Stimulated activated CD8-positive, alpha-beta memory T cell treated with anti-CD3 and anti-CD28 coated beads, Interleukin-15, amount 100 ng/mL, for 1 hour (primary cell): ENCODE measurements at regions not wholly inside any gene's neighbourhood (a gene's known extent, or its start where the extent isn't known, plus 50 kb on each side); places are given as distances from the start of the nearest gene placed in this dataset.

ENCODE experiments used
- DNase-seq: peaks from one replicate; pipeline ENCODE4 v3.0.0-alpha.2; 2020; ENCODE audit warnings: low read depth

- no peak for DNase-seq
These were observed 57.5 kb downstream of the OSR1 start for GRCh38 chr2:19300961-19301360.

DNA sequence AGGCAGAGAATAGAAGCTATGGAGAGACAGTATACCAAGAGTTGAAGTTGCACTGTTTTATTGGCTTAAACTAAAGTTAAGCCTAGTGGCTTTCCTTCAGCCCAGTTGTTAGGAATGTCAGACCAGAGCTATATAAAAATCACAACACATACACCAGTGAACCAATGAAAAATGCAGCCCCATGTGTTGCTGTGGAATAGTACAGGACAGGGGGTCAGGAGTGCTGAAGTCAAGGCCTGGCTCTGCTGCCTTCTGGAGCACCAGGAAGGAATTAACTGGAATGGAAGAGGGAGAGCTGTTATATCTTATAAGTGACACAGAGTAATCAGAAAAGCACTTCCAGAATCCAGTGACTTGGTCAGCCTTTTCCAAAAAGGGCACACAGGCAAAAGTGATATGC lies 58.9 kb downstream of the OSR1 start:
- no peak for DNase-seq

GRCh38 chr2:19299032-19299431 lies 59.4 kb downstream of the OSR1 start:
- no peak for DNase-seq

DNA sequence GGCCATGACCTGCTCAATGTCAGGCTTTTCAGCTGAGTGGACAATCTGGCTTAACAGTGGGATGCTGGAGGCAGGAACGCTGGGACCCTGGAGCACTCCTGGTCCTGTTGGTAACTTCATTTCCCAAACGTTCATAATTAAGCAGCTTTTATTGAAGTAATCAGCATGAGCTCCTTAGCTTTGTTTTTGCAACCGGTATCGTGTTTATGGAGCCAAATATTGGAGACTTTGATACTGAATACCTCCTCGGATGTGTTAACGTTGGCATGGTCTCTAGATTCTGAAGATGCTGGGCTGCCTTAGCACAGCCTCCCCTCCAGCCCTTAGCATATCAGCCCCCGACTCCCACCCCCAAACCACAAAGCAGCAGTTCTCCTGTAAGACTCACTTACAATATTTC lies 60.7 kb downstream of the OSR1 start:
- no peak for DNase-seq

DNA sequence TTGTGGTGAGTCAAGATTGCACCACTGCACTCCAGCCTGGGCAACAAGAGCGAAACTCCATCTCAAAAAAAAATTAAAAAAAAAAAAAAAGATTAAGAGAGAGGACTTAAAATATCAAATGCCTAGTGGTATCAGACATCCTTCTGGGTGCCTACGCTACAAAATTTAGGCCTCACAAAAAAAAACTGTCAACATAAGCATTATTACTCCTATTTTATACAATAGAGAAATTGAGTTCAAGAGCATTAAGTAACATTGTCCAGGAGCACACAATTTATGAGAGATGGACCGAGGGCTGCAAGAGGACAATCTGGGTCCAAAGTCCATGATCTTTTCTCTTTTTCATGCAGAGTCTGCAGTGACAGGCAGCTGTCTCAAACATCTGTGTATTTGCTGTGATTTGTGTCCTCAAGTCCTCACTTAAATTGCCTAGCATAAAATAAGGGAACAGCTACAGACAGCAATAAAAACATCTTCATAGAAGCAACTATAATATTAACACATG lies 62.4 kb downstream of the OSR1 start:
- no peak for DNase-seq

- DNase-seq = no peak
These were observed 66.4 kb downstream of the OSR1 start for GRCh38 chr2:19292007-19292406.

GRCh38 chr2:19288291-19288690 lies 70.1 kb downstream of the OSR1 start:
- no peak for DNase-seq

GRCh38 chr2:19287324-19287723 lies 71.1 kb downstream of the OSR1 start:
- no peak for DNase-seq

GRCh38 chr2:19282305-19282704 lies 76.1 kb downstream of the OSR1 start:
- no peak for DNase-seq

DNA sequence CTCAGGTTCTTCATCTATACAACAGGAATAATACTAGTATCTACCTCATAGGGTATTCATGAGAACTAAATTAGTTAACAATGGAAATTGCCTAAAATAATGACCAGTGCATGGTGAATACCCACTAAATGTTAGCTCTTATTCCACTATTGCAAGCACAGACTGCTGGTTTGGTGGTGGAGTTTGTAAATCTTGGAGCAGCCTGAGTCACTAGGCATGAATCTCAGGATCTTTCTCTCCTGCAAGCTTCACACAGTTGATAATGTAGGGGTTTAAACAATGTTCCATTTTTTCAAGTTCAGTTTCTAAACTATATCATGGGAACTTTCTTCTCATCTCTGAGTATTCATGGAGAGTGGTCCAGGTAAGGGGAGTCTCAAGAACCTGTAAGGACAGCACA lies 84.0 kb downstream of the OSR1 start:
- DNase-seq = no peak

GRCh38 chr2:19272941-19273470 lies 85.4 kb downstream of the OSR1 start:
- DNase-seq = no peak

GRCh38 chr2:19272039-19272438 lies 86.4 kb downstream of the OSR1 start:
- no peak for DNase-seq

DNA sequence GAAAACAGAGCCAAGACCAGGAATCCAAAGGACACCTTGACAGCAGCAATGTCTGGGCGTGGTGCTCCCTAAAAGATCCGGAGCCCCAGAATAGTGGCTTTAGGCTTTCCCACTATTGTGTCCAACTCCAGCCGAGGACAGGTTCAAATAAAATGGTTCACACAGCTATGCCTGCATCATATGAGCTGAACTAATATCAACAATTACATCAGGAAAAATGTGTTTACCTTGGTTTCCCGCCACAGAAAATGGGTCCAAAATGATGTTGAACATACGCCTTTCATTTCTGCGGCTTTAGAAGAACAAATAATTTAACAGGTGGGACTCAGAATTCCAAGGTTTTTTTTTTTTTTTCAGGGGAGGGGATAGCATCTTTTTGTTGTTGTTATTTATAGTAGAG lies 93.6 kb downstream of the OSR1 start:
- DNase-seq = no peak

DNA sequence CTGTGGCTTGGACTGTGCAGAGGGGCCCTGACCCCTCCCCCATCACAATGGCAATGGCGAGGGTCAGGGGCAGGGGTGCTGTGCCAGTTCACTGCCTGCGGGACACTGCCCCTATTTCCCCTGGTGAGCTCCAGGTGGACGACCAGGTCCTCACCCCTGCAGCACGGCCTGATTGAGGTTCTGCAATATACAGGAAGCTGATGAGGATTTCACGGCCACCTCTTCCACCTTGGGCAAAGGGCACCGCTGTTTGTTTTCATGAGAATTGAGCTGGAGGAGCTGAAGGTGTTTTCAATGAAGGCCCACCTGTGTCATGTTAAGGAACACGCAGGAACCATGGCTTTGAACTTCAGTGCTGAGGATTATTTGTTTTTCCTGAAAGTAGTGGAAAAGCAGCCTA lies 96.3 kb downstream of the OSR1 start:
- no peak for DNase-seq

DNA sequence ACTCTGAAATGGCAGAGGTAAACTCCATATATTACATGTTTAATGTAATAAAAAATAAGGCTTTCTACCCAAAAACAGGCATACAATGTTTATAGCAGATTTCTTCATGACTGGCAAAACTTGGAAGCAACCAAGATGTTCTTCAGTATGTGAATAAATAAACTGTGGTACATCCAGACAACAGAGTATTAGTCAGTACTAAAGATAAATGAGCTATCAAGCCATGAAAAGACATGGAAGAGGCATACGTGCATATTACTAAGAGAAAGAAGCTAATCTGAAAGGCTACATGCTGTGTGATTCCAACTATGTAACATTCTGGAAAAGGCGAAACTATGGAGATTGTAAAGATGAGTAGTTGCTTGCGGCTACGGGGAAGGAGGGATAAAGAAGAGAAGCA lies 97.4 kb downstream of the OSR1 start:
- no peak for DNase-seq

- DNase-seq = no peak
These were observed 102.3 kb downstream of the OSR1 start for GRCh38 chr2:19256121-19256601.

DNA sequence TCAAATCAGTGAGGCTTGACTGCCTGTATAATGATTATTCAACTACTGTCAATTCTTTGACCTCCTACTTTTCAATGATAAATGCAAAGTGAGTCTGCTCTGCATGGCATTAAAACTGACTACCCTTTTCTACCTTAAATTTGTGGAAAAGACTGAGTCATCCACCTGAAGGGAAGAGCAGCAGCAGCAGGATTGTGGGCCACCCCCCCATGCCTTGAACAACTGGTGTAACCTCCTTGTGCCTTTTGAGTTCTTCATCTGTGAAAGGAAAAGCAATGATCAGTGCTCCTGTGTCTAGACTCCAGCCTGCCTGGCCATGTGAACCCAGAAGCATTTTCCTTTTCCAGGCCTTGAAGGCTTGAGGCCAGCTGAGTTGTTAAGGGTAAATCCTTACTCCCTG lies 102.9 kb downstream of the OSR1 start:
- DNase-seq = no peak

DNA sequence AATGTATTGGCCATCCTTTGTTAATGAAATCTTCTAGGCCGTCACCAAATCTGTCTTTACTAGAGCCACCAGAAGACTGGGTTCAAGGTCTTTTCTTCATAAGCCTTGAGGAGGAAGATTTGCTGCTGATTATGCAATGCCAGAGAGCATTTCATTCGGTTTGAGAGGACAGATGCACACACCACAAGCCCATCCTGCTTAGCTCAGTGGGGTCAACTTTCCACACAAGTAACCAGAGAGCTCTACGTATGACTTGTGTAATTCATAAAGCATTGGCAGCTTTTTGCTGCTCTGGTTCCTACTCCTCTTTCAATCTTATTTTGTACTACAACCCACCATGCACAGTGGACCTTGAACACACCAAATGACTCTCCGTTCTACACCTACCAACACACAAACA lies 106.9 kb downstream of the OSR1 start:
- no peak for DNase-seq

- DNase-seq = no peak
These were observed 107.5 kb downstream of the OSR1 start for GRCh38 chr2:19250906-19251305.

- DNase-seq = no peak
These were observed 111.2 kb downstream of the OSR1 start for GRCh38 chr2:19247186-19247585.

GRCh38 chr2:19246496-19246895 lies 111.9 kb downstream of the OSR1 start:
- no peak for DNase-seq

DNA sequence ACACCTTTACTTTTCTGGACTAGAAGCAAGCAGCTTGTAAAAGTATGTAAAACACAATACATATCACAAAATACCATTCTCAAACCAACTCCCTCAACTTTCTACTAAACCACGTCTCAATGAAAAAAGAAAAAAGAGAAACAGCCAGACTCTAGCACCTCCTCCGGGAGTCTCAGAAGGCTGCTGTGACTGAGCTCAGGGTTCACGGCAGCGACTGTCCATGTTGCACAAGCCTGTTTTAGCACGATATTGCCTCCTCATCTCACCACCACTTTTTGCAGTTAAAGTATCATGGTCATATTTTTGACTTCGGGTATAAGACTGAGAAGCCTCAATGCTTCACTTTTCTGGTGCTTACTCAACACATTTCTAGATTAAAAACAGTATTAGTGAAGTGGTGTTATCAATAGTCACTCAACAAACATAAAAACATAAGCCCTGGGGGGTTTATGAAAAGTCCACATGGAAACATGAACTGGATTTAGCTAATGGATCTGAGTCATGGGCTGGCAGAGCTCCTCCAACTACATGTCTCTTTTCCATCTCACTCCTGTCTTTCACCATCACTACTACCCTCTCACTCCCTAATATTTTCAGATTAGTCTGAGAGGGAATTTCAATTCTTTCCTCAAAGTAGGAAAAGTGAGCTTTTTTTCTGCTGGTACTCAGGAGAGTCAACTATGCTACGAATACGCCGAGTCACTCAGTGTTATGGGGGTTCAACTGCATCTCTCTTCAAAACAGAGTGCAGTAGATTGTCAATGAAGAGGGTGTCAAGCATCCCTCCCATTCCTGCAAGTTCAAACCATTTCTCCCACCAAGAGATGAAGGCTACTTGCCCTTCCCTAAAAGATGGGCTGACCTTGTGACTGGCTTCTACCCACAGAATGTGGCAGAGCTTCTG lies 113.7 kb downstream of the OSR1 start:
- no peak for DNase-seq

DNA sequence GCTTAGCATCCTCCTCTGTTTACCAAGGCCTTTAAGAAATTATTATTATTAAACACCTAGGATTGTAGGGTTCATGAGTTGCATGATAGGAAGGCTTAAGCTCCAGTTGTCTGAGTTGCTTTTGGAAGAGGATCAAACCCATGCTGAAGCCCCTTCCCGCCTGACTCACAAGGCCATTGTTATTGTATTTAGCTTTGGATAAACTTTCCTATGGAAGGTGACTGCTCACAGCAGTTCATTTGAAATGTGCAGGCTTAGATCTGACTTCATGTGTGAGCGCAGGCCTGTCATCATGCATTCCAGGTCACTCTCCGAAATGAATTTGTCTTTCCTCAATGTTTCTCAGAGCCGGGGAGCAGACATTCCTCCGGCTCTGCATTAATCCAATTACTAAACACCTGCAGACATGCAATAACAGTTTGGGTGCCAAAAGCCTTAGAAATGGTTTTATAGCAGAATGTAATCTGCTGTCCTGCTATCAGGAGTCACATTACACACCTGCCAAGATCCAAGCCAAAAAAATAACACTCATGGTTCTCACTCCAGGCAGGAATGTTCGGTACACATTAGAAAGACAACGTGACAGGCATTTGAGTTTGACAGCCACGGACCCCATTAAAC lies 119.9 kb downstream of the OSR1 start:
- no peak for DNase-seq
